Sigmoid colon (tissue), 4 donors: ENCODE measurements at regions not wholly inside any gene's neighbourhood (a gene's known extent, or its start where the extent isn't known, plus 50 kb on each side); places are given as distances from the start of the nearest gene placed in this dataset.
"Not testable (repeated sequence)": the region's sequence is repeated elsewhere in the genome, so short reads cannot be mapped to it uniquely, and the experiment has no call there.

Experiments
- POLR2AphosphoS5 ChIP-seq, 4 donors: sonication (generic); formaldehyde crosslinking; IDR thresholded peaks; one replicate each; pipeline ENCODE4 v1.6.1; 2017; ENCODE audit warnings: antibody characterized with exemption in 4 of 4
- TF ChIP-seq, protein P1 (sequence below), 4 experiments: fragments of 450-650 bp in 3 of 4; fragments of 200-600 bp in 1 of 4; IDR thresholded peaks; one replicate each; pipeline ENCODE4 v1.5.1; 2016 to 2019; ENCODE audit warnings: antibody characterized with exemption in 4 of 4, mild to moderate bottlenecking in 3 of 4, moderate library complexity in 2 of 4

DNA sequence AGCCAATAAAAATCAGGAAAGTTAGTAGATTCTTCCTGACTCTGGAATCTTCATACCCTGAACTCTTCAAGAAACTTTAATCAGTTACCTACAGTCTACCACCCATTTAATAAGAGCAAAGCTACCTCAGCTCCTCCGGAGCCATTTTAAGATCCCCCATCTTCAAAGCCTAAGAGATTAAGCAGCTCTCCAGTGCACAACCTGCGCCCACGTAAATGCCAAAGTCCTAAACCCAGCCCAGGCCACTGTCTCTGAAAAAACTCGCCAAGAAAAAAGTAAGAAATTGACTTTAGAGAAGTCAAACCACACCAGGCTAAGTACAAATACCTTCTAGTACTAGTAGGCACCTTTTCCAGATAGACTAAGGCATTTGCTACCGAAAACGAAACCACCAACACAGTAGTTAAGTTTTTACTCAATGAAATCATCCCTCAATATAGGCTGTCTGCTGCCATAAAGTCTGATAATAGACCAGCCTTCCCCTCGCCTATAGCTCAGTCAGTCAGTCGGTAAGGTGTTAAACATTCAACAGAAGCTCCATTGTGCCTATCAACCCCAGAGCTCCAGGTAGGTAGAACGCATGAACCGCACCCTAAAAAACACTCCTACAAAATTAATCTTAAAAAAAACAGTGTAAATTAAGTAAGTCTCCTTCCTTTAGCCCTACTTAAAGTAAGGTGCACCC is 122.2 kb upstream of the DEFB108B start:
- TF ChIP-seq, protein P1, sequence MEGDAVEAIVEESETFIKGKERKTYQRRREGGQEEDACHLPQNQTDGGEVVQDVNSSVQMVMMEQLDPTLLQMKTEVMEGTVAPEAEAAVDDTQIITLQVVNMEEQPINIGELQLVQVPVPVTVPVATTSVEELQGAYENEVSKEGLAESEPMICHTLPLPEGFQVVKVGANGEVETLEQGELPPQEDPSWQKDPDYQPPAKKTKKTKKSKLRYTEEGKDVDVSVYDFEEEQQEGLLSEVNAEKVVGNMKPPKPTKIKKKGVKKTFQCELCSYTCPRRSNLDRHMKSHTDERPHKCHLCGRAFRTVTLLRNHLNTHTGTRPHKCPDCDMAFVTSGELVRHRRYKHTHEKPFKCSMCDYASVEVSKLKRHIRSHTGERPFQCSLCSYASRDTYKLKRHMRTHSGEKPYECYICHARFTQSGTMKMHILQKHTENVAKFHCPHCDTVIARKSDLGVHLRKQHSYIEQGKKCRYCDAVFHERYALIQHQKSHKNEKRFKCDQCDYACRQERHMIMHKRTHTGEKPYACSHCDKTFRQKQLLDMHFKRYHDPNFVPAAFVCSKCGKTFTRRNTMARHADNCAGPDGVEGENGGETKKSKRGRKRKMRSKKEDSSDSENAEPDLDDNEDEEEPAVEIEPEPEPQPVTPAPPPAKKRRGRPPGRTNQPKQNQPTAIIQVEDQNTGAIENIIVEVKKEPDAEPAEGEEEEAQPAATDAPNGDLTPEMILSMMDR (IDR thresholded peaks at IDR 0.05) = not testable (repeated sequence)
- TF ChIP-seq POLR2AphosphoS5 (IDR thresholded peaks at IDR 0.05) = not testable (repeated sequence)
